H9 (cell line): ENCODE measurements at regions not wholly inside any gene's neighbourhood (a gene's known extent, or its start where the extent isn't known, plus 50 kb on each side); places are given as distances from the start of the nearest gene placed in this dataset.

ENCODE experiments used
- DNase-seq: peaks from one replicate; pipeline ENCODE4 v3.0.0-alpha.2; 2017
- H2AFZ ChIP-seq: one replicate; pipeline ENCODE4 v1.6.1; 2013; ENCODE audit warnings: mild to moderate bottlenecking, low read length, control low read depth, moderate library complexity
- H2AK5ac ChIP-seq: 2 replicates; pipeline ENCODE4 v1.6.1; 2013; ENCODE audit warnings: low read length, control low read depth, mixed read lengths; ENCODE audit not compliant: insufficient read length
- H2BK120ac ChIP-seq: one replicate; pipeline ENCODE4 v1.6.1; 2013; ENCODE audit warnings: low read depth, mild to moderate bottlenecking, low read length, control low read depth, inconsistent platforms; ENCODE audit not compliant: poor library complexity, severe bottlenecking
- H2BK12ac ChIP-seq: 2 replicates; pipeline ENCODE4 v1.6.1; 2013; ENCODE audit warnings: low read length, control low read depth, mixed read lengths, low read depth; ENCODE audit not compliant: insufficient read length
- H2BK15ac ChIP-seq: 2 replicates; pipeline ENCODE4 v1.6.1; 2013; ENCODE audit warnings: low read depth, low read length, control low read depth
- H2BK20ac ChIP-seq: one replicate; pipeline ENCODE4 v1.6.1; 2013; ENCODE audit warnings: low read depth, mild to moderate bottlenecking, low read length, control low read depth, inconsistent platforms; ENCODE audit not compliant: poor library complexity, severe bottlenecking
- H2BK5ac ChIP-seq: 2 replicates; pipeline ENCODE4 v1.6.1; 2013; ENCODE audit warnings: low read length, control low read depth, mixed read lengths; ENCODE audit not compliant: insufficient read length
- H3K14ac ChIP-seq: 2 replicates; pipeline ENCODE4 v1.6.1; 2013; ENCODE audit warnings: low read length, control low read depth; ENCODE audit not compliant: insufficient read depth
- H3K18ac ChIP-seq: 2 replicates; pipeline ENCODE4 v1.6.1; 2013; ENCODE audit warnings: low read depth, mild to moderate bottlenecking, mixed read lengths, low read length, control low read depth; ENCODE audit not compliant: insufficient read length
- H3K23ac ChIP-seq: 2 replicates; pipeline ENCODE4 v1.6.1; 2013; ENCODE audit warnings: low read length, control low read depth, mixed read lengths, low read depth; ENCODE audit not compliant: insufficient read length
- H3K23me2 ChIP-seq: 2 replicates; pipeline ENCODE4 v1.6.1; 2013; ENCODE audit warnings: low read depth, mild to moderate bottlenecking, mixed read lengths, low read length, control low read depth; ENCODE audit not compliant: insufficient read length, poor library complexity, severe bottlenecking
- H3K27ac ChIP-seq: 2 replicates; pipeline ENCODE4 v1.5.1; 2013; ENCODE audit warnings: low read length, control low read depth, mixed read lengths, low read depth; ENCODE audit not compliant: insufficient read length
- H3K27me3 ChIP-seq: 2 replicates; pipeline ENCODE4 v1.6.1; 2013; ENCODE audit warnings: low read length, control low read depth, inconsistent platforms; ENCODE audit not compliant: insufficient read depth
- H3K4ac ChIP-seq: 2 replicates; pipeline ENCODE4 v1.6.1; 2013; ENCODE audit warnings: low read depth, mild to moderate bottlenecking, control low read depth, inconsistent platforms, low read length, moderate library complexity
- H3K4me1 ChIP-seq: 2 replicates; pipeline ENCODE4 v1.6.1; 2013; ENCODE audit warnings: low read length, control low read depth, inconsistent platforms; ENCODE audit not compliant: insufficient read depth
- H3K4me2 ChIP-seq: 2 replicates; pipeline ENCODE4 v1.6.1; 2013; ENCODE audit warnings: low read length, control low read depth, mixed read lengths; ENCODE audit not compliant: insufficient read length, insufficient read depth
- H3K56ac ChIP-seq: 2 replicates; pipeline ENCODE4 v1.6.1; 2013; ENCODE audit warnings: low read depth, mild to moderate bottlenecking, mixed read lengths, low read length, control low read depth; ENCODE audit not compliant: insufficient read length
- H3K79me1 ChIP-seq: 2 replicates; pipeline ENCODE4 v1.6.1; 2013; ENCODE audit warnings: low read depth, mild to moderate bottlenecking, moderate library complexity, low read length, control low read depth, inconsistent platforms; ENCODE audit not compliant: insufficient read depth, poor library complexity, severe bottlenecking
- H3K79me2 ChIP-seq: 2 replicates; pipeline ENCODE4 v1.6.1; 2013; ENCODE audit warnings: low read length, control low read depth, inconsistent platforms; ENCODE audit not compliant: insufficient read depth
- H3K9ac ChIP-seq: 2 replicates; pipeline ENCODE4 v1.6.1; 2013; ENCODE audit warnings: low read length, control low read depth, mixed read lengths; ENCODE audit not compliant: insufficient read length; ENCODE audit errors: extremely low read depth
- H3K9me3 ChIP-seq: one replicate; pipeline ENCODE4 v1.6.1; 2013; ENCODE audit warnings: low read depth, low read length, inconsistent platforms; ENCODE audit not compliant: control insufficient read depth
- H3T11ph ChIP-seq: one replicate; pipeline ENCODE4 v1.6.1; 2013; ENCODE audit warnings: mild to moderate bottlenecking, low read length, control low read depth, inconsistent platforms
- H4K20me1 ChIP-seq: one replicate; pipeline ENCODE4 v1.6.1; 2013; ENCODE audit not compliant: control insufficient read depth, insufficient read length, insufficient read depth
- H4K5ac ChIP-seq: 2 replicates; pipeline ENCODE4 v1.6.1; 2013; ENCODE audit warnings: low read depth, mild to moderate bottlenecking, mixed read lengths, low read length, control low read depth; ENCODE audit not compliant: insufficient read length
- H4K8ac ChIP-seq: replicated peaks from 2 replicates; pipeline ENCODE4 v1.6.1; 2013; ENCODE audit warnings: low read length, control low read depth, mixed read lengths, low read depth; ENCODE audit not compliant: insufficient read length
- H4K91ac ChIP-seq: 2 replicates; pipeline ENCODE4 v1.6.1; 2013; ENCODE audit warnings: low read depth, mild to moderate bottlenecking, moderate library complexity, mixed read lengths, low read length, control low read depth; ENCODE audit not compliant: insufficient read length
- H3K27ac Mint-ChIP-seq, 3 experiments: 2 replicates in 2 of 3; 3 replicates in 1 of 3; pipeline ENCODE4 v1.8.0; 2020 to 2021; ENCODE audit warnings: mixed read lengths in 3 of 3, mild to moderate bottlenecking in 1 of 3, moderate library complexity in 1 of 3
- H3K27me3 Mint-ChIP-seq: 2 replicates; pipeline ENCODE4 v1.8.0; 2021; ENCODE audit warnings: low read depth, mild to moderate bottlenecking, moderate library complexity, mixed read lengths
- H3K36me3 Mint-ChIP-seq, 3 experiments: 2 replicates in 2 of 3; 3 replicates in 1 of 3; pipeline ENCODE4 v1.8.0; 2020 to 2021; ENCODE audit warnings: low read depth in 3 of 3, mixed read lengths in 3 of 3; ENCODE audit not compliant: insufficient read depth in 1 of 3
- H3K4me1 Mint-ChIP-seq, 2 experiments: 2 replicates each; pipeline ENCODE4 v1.8.0; 2020; ENCODE audit warnings: mixed read lengths in 2 of 2
- H3K4me3 Mint-ChIP-seq, 2 experiments: 2 replicates in 1 of 2; 3 replicates in 1 of 2; pipeline ENCODE4 v1.8.0; 2020 to 2021; ENCODE audit warnings: mild to moderate bottlenecking in 2 of 2, mixed read lengths in 2 of 2, moderate library complexity in 1 of 2
- H3K9me3 Mint-ChIP-seq, 2 experiments: 2 replicates in 1 of 2; 3 replicates in 1 of 2; pipeline ENCODE4 v1.8.0; 2020; ENCODE audit warnings: mild to moderate bottlenecking in 2 of 2, mixed read lengths in 2 of 2, moderate library complexity in 1 of 2
- CTCF ChIP-seq: fragments of 200-600 bp; sonication (generic); conservative IDR thresholded peaks from 3 replicates; pipeline ENCODE4 v1.8.0; 2021; ENCODE audit warnings: antibody characterized with exemption, mild to moderate bottlenecking
- WGBS: extraction: QIAGEN DNeasy Blood & Tissue Kit; methylation state at CpG from one replicate; pipeline ENCODE4 v1.1.7; 2013; ENCODE audit warnings: missing lambda C conversion rate, low lambda C conversion rate, mixed read lengths; ENCODE audit not compliant: insufficient read length; ENCODE audit errors: extremely low coverage; 5-methylcytosine and 5-hydroxymethylcytosine counted together

GRCh38 chr18:22606563-22607283 is 189.0 kb upstream of the CTAGE1 start:
- no peak overlapping the region for H3K18ac ChIP-seq
- H2AK5ac ChIP-seq = no peak overlapping the region
- H2BK120ac ChIP-seq = no peak overlapping the region
- no peak overlapping the region for H3K23ac ChIP-seq
- Mint-ChIP-seq H3K36me3 (no peaks in the 10 kb centered on the region), H3K4me1 (peaks cover 9% of the 10 kb centered on the region in 2 experiments), H3K9me3 (no peaks in the 10 kb centered on the region), H3K4me3 (no peak overlapping the region), H3K27ac (no peak overlapping the region), H3K27me3 (no peaks in the 10 kb centered on the region; the same call in 1 of the 2 replicates)
- no peak overlapping the region for H2BK12ac ChIP-seq
- H3K9ac ChIP-seq = no peak overlapping the region
- no peak overlapping the region for H3K56ac ChIP-seq
- H3K4me2 ChIP-seq = no peak overlapping the region
- no peaks in the 10 kb centered on the region for H3K9me3 ChIP-seq
- H2AFZ ChIP-seq = no peak overlapping the region
- H3K79me2 ChIP-seq = no peaks in the 10 kb centered on the region
- H3K4me1 ChIP-seq = no peaks in the 10 kb centered on the region
- TF ChIP-seq CTCF = no peak
- no peak overlapping the region for H3K27ac ChIP-seq
- H3T11ph ChIP-seq = no peak overlapping the region
- no peak overlapping the region for H3K4ac ChIP-seq
- H3K23me2 ChIP-seq = no peaks in the 10 kb centered on the region
- no peak for DNase-seq
- peak overlapping the region; percentile 16; the same call in 1 of the 2 replicates for H3K14ac ChIP-seq
- H2BK20ac ChIP-seq = no peak overlapping the region
- H4K8ac ChIP-seq = no peak overlapping the region
- no peaks in the 10 kb centered on the region for H3K79me1 ChIP-seq
- no peak overlapping the region for H2BK5ac ChIP-seq
- H2BK15ac ChIP-seq = no peak overlapping the region
- H4K5ac ChIP-seq = no peak overlapping the region
- H4K91ac ChIP-seq = no peak overlapping the region
- no peaks in the 10 kb centered on the region for H4K20me1 ChIP-seq
- WGBS = no CpG with 5 or more reads among the region's 7 CpGs
- no peaks in the 10 kb centered on the region for H3K27me3 ChIP-seq
